ENCODE measurements at regions not wholly inside any gene's neighbourhood (a gene's known extent, or its start where the extent isn't known, plus 50 kb on each side); places are given as distances from the start of the nearest gene placed in this dataset.
"Not testable (repeated sequence)": the region's sequence is repeated elsewhere in the genome, so short reads cannot be mapped to it uniquely, and the experiment has no call there.

DNA sequence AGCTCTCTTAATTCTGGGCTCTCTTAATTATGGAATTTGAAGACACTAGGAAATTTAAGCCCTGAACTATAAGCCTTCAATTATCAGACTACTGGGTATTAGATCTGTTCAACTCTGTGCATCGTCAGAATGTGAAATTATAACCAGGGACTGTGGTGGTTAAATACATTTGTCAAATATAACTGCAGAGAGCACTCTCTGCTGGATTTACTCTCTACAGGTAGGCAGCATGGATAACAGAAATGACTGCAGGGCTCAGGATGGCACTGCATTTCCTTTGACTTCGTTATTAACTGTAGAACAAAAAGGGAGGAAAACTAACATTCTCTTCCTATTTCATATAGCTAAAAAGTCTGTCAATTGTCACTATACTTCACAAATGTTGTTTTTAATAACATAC is 310.1 kb upstream of the RASGEF1B start:
- DNase-seq (ENCODE audit: low spot score) = no peak

GRCh38 chr4:81777718-81778117 is 306.0 kb upstream of the RASGEF1B start:
- DNase-seq (ENCODE audit: low spot score) = not testable (repeated sequence)

DNA sequence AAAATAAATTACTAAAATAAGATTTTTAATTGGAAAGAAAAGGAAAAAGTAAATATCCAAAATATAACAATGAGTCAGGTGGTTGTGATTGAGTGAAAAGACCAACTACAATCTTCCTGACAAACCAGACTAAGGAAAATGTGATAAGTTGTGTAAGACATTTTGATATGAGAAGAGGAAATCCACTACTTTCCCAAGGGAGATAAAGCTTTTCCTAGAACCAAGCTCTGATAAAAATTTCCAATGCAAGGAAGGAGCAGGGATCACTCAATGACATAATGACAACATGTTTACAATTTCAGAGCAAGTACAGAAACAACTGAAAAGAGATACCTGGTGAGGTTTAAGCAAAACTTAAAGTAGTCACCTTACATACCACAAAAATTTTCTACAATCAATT is 305.1 kb upstream of the RASGEF1B start:
- no peak for DNase-seq (ENCODE audit: low spot score)

DNA sequence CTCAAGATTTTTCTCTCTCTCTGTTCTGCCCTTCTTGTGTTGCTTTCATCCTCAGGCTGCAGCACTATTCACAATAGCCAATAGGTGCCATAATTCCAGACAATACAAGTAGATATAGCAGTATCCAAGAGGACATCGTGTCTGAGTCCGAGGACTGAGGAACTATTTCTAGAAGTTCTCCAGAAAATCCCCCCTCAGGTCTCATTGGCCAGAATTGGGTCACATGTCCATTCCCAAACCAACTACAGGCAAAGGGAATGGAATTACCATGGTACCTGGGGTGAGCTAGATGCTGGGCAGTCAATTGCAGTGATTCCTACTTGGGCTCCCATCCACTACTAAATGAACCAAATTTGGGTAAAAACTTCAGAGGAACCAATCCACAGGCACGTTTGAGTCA is 301.9 kb upstream of the RASGEF1B start:
- no peak for DNase-seq (ENCODE audit: low spot score)

DNA sequence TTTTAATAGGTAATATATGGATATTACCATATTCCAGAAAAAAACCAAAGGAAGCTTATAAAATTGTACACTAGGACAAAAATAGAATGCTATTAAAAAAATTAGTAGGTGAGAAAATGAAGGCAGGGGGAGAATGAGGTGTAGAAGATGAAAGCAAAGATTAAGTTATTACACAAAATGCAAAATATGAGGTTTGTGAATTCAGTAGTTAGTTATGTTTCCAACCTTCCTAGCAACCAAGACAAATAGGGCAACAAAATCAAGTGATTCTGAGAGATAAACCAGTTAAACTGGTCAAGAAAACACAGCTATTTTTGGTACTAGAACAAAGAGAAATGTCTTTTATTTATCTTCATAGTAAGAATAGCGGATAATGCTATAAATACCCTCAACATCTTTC is 300.0 kb upstream of the RASGEF1B start:
- DNase-seq (ENCODE audit: low spot score) = no peak

DNA sequence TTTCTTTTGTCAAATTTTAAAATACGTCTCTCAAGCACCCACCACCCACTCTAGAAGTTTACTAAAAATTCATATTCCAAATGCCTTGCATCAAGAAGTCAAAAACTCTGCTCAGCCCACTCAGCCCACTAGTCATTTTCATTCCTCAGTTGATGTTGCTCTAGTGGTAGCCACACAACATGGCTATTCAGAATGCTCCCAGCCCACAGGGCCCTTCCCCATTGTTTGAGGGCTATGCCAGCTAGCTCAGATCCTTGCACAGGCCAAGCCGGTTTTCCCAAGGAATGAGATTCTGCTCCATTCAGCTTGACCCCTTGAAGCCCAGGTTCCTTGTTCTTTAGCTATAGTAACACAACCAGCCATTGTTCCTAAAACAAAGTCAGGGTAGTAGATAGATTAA is 297.5 kb upstream of the RASGEF1B start:
- DNase-seq (ENCODE audit: low spot score) = no peak

- no peak for DNase-seq (ENCODE audit: low spot score)
Observed at GRCh38 chr4:81758574-81759264, 287.0 kb upstream of the RASGEF1B start.

DNA sequence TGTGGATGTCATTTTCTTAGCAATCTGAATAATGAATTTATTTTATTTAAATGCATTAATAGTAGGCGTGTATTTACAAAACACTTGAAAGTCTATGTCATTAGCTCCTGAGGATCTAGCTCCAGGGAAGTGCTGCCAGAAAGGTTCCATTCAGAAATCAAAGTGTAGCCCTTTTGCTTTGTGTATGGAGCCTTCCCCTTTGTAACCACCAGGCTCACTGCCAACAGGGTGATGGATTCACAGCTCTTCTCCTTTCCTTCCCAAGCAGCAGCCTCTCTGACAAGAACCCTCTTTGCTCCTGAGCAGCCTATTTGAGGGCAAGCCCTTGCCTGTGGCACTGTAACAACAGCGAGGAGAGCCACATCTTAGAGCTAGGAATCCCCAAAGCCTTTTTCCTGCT is 286.0 kb upstream of the RASGEF1B start:
- no peak for DNase-seq (ENCODE audit: low spot score)

DNA sequence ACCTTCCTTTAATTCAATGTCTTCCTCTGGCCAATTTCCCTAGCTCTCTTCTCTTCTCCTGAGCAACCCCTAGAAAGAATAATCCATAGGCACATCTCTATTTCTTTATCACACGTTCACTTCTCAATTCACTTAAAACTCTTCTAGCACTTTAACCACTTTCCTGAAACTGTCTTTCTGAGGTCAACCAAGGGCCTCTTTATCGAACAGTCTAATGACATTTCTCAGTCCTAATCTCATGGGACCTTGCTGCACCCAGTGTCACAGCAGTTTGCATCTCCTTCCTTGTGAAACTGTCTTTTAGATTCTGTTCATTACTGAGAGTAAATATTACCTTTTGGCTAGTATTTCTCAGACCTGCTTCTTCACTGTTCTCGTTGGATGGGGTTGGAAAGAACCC is 285.3 kb upstream of the RASGEF1B start:
- DNase-seq (ENCODE audit: low spot score) = no peak

- no peak for DNase-seq (ENCODE audit: low spot score)
Observed at GRCh38 chr4:81756042-81756441, 284.3 kb upstream of the RASGEF1B start.

- no peak for DNase-seq (ENCODE audit: low spot score)
Observed at GRCh38 chr4:81754169-81754568, 282.5 kb upstream of the RASGEF1B start.

DNA sequence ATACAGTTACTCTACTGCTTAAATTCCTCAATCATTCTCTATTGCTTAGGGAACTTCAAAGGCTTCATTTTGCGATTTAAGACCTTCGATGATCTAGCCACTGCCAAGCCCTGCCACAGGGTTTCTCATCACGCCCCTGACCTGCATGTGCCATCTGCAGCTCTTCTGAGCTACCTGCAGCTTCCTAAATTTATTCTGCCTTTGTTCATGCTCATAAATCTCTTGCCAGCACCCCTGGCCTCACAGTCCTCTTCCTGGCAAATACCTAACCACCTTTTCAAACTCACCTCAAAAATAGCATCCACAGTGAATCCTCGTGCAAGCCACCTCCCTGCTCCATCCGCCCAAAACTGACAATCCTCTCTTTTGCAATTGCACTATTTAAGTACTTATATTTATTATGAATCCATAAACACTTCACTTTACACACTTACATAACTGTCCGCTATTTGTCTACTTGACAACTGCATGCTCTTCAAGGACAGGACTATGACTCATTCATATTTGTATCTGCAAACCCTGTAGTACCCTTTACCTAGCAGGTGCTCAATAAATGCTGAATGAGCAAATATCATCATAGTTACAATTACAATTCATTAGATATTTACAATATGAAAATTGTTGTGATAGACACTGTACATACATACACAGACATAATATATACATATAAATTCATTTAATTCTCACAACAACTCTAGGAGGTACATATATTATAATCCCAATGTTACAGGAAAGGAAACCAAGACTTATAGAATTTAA is 280.0 kb upstream of the RASGEF1B start:
- DNase-seq (ENCODE audit: low spot score) = no peak

DNA sequence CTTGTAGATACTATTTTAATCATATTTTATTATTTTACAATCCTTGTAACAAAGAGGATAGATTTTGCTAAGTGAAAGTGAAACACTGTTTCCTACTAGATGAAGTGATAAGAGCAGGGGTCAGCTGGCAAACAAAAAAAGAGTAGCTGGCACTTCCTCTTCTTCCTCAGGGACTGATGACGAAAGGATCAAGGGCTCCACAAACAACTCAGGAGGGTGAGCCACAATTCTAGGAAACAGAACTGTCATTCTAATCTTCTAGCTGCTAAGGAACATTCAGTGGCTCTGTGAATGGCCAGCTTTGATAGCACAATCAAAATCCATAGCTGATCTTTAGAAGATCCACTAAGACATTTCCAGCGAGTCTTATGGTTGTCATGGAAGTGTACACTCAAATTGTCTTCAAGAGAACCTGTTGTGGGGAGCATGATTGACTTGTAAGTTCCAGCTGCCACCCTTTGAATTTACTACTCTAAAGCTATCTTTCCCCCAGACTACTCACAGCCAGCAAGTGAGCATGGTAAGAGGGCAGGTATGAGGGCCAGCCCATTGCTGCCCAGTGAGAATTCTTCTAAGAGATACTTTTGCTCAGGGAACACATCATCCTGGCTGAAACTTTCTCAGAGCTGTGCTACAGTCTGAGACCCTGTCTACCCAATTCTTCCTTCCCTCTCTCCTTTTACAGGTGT is 275.7 kb upstream of the RASGEF1B start:
- DNase-seq (ENCODE audit: low spot score) = no peak

DNA sequence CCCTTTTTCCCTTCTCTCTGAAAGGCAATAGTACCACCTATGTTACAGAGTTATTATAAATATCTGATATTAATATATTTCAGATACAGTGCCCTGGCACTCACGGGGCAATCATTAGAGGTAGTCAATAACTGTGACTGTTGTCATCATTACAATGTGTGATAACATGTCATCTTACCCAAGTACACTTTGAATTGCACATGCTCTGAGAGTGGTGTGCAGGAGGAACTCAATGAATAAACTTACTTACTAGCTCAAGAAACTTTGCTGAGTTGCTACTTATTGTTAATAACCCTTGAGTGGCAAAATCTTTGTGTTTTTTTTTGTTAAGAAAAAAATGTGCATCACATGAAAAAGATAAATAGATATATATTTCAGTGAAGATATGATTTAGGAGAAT is 275.1 kb upstream of the RASGEF1B start:
- DNase-seq (ENCODE audit: low spot score) = no peak

- DNase-seq (ENCODE audit: low spot score) = no peak
Observed at GRCh38 chr4:81746071-81746470, 274.4 kb upstream of the RASGEF1B start.

GRCh38 chr4:81745050-81745449 is 273.3 kb upstream of the RASGEF1B start:
- DNase-seq (ENCODE audit: low spot score) = no peak

GRCh38 chr4:81743731-81744435 is 272.2 kb upstream of the RASGEF1B start:
- DNase-seq (ENCODE audit: low spot score) = no peak

GRCh38 chr4:81740487-81740886 is 268.8 kb upstream of the RASGEF1B start:
- no peak for DNase-seq (ENCODE audit: low spot score)

DNA sequence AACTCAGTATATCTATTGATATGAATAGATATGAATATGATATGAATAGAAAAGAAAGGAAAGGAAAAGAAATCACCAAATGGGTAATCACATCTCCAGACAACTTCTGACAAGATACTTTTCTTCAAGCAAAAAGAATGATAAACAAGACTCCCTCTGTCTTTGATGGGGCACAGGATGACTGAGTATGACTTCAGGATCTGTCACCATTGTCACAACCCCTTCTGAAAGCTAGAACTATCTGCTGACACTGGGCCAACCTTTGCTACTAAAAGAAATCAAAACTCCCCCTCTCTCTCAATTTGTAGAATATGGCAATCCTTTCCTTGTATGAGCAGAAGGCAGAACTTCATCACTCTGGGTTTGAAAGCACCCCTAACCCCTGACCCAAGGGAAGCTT is 267.2 kb upstream of the RASGEF1B start:
- no peak for DNase-seq (ENCODE audit: low spot score)

- DNase-seq (ENCODE audit: low spot score) = no peak
Observed at GRCh38 chr4:81737865-81738559, 266.3 kb upstream of the RASGEF1B start.

GRCh38 chr4:81736324-81736723 is 264.6 kb upstream of the RASGEF1B start:
- DNase-seq (ENCODE audit: low spot score) = no peak

- DNase-seq (ENCODE audit: low spot score) = no peak
Observed at GRCh38 chr4:81732980-81733379, 261.3 kb upstream of the RASGEF1B start.
